ENCODE measurements at regions not wholly inside any gene's neighbourhood (a gene's known extent, or its start where the extent isn't known, plus 50 kb on each side); places are given as distances from the start of the nearest gene placed in this dataset.

GRCh38 chr3:75396316-75396802 lies 267.8 kb upstream of the FRG2C start:
- no peak for TF ChIP-seq SMC3 (IDR thresholded peaks at IDR 0.05; ENCODE audit: low read depth, low read length)
- no peak for TF ChIP-seq CTCF (IDR thresholded peaks at IDR 0.05)
- TF ChIP-seq EP300 (IDR thresholded peaks at IDR 0.05; ENCODE audit: borderline replicate concordance in 1 of 2, low read depth in 1 of 2, low read length in 1 of 2): no peak
- TF ChIP-seq ELF1 (IDR thresholded peaks at IDR 0.05): no peak
- TF ChIP-seq RAD21 (IDR thresholded peaks at IDR 0.05; ENCODE audit: low read length): no peak
- no peak for TF ChIP-seq JUND (IDR thresholded peaks at IDR 0.05)
- no peak for TF ChIP-seq POLR2AphosphoS5 (IDR thresholded peaks at IDR 0.05; ENCODE audit: low read depth, low read length)
